DOHH2 (cell line): ENCODE measurements at regions not wholly inside any gene's neighbourhood (a gene's known extent, or its start where the extent isn't known, plus 50 kb on each side); places are given as distances from the start of the nearest gene placed in this dataset.

Experiments used
- EZH2phosphoT487 ChIP-seq: fragments of 200-600 bp; sonication (generic); IDR thresholded peaks from 2 replicates; pipeline ENCODE4 v1.6.1; 2017; ENCODE audit warnings: borderline replicate concordance, mild to moderate bottlenecking, antibody characterized with exemption, low read length, moderate library complexity, mixed read lengths
- TF ChIP-seq, protein P1 (sequence below): fragments of 200-600 bp; sonication (generic); IDR thresholded peaks from one replicate; pipeline ENCODE4 v1.5.1; 2014; ENCODE audit warnings: antibody characterized with exemption, mild to moderate bottlenecking, low read depth, low read length; ENCODE audit not compliant: poor library complexity, severe bottlenecking

DNA sequence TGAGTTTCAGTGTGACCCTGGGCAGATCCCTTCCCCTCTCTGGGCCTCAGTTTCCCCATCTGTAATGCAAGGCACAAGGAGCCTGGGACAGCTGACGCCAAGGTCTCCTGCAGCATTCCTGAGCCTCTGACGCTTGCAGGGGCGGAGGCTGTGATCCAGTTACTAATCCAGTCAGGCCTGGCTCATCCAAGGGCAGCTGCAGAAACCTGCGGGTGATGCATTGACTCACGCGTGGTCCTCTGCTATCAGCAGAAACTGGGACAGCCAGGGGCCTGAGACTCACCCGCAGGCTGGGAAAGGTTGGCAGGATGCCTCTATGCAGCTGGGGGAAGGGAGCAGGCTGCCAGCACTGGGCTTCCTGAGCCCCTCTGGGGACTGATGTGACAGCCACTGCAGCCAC is 65.0 kb upstream of the SIRPA start:
- TF ChIP-seq, protein P1, sequence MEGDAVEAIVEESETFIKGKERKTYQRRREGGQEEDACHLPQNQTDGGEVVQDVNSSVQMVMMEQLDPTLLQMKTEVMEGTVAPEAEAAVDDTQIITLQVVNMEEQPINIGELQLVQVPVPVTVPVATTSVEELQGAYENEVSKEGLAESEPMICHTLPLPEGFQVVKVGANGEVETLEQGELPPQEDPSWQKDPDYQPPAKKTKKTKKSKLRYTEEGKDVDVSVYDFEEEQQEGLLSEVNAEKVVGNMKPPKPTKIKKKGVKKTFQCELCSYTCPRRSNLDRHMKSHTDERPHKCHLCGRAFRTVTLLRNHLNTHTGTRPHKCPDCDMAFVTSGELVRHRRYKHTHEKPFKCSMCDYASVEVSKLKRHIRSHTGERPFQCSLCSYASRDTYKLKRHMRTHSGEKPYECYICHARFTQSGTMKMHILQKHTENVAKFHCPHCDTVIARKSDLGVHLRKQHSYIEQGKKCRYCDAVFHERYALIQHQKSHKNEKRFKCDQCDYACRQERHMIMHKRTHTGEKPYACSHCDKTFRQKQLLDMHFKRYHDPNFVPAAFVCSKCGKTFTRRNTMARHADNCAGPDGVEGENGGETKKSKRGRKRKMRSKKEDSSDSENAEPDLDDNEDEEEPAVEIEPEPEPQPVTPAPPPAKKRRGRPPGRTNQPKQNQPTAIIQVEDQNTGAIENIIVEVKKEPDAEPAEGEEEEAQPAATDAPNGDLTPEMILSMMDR, result no peak
- TF ChIP-seq EZH2phosphoT487, result no peak
